K562 (cell line): ENCODE measurements at regions not wholly inside any gene's neighbourhood (a gene's known extent, or its start where the extent isn't known, plus 50 kb on each side); places are given as distances from the start of the nearest gene placed in this dataset.

Experiments used
- ATAC-seq: fragments of 200-7000 bp; cut with Tn5 transposase; 3 replicates; pipeline ENCODE4 v1.9.1; 2020; ENCODE audit warnings: moderate library complexity
- BruUV-seq: library from RNA; stranded (reverse); fragments of 400-500 nt; replicated peaks from 2 replicates; lab custom pipeline; 2021; lab: Mats Ljungman, UMichigan
- CTCF ChIA-PET: fragments of 300-600 bp; formaldehyde crosslinking; extraction: SDS; loops from one replicate; lab custom pipeline; 2021; ENCODE audit warnings: low intra/inter-chr PET ratio; lab: Yijun Ruan, JAX
- POLR2A ChIA-PET: fragments of 300-600, 350-650 bp; sonication (Branson Sonifier 250); formaldehyde crosslinking; extraction: SDS; loops from one replicate; lab custom pipeline; 2021; ENCODE audit warnings: antibody characterized with exemption, inconsistent platforms; lab: Yijun Ruan, JAX
- DNase-seq, 4 experiments: peaks; one replicate each; pipeline versions ENCODE4 v3.0.0 to v3.0.0-alpha.2; 2011 to 2018; ENCODE audit warnings: low spot score in 3 of 4, mixed read lengths in 3 of 4; ENCODE audit errors: extremely low read depth in 1 of 4
- FAIRE-seq: peaks from 2 replicates; lab custom pipeline; 2011; peaks lifted over from hg19 to GRCh38; lab: Jason Lieb, UNC
- H2AFZ ChIP-seq: 2 replicates; pipeline ENCODE4 v1.6.0; 2011; ENCODE audit warnings: low read depth, low read length, control low read depth, inconsistent platforms
- H3K27ac ChIP-seq: fragments of 200-600 bp; 3 replicates; pipeline ENCODE4 v1.8.0; 2011; ENCODE audit warnings: low read depth, mild to moderate bottlenecking, control low read depth, inconsistent platforms, low read length, moderate library complexity, mixed read lengths; ENCODE audit errors: extremely low read depth
- H3K27me3 ChIP-seq, 2 experiments: fragments of 300-600 bp in 1 of 2; 2 replicates in 1 of 2; 3 replicates in 1 of 2; pipeline versions ENCODE4 v1.6.0 to v1.8.0; 2011; ENCODE audit warnings: inconsistent platforms in 2 of 2, low read length in 2 of 2, mild to moderate bottlenecking in 1 of 2, mixed read lengths in 1 of 2, moderate library complexity in 1 of 2; ENCODE audit not compliant: control insufficient read depth in 2 of 2, insufficient read depth in 2 of 2
- H3K36me3 ChIP-seq: fragments of 300-600 bp; 3 replicates; pipeline ENCODE4 v1.8.0; 2011; ENCODE audit warnings: mild to moderate bottlenecking, low read length, inconsistent platforms; ENCODE audit not compliant: control insufficient read depth, insufficient read depth
- H3K4me1 ChIP-seq, 2 experiments: fragments of 200-600 bp in 1 of 2; replicated peaks in 1 of 2; 2 replicates in 1 of 2; 3 replicates in 1 of 2; pipeline versions ENCODE4 v1.5.1 to v1.8.0; 2011; ENCODE audit warnings: inconsistent platforms in 2 of 2, low read length in 2 of 2, mild to moderate bottlenecking in 1 of 2, mixed read lengths in 1 of 2, moderate library complexity in 1 of 2; ENCODE audit not compliant: control insufficient read depth in 2 of 2, insufficient read depth in 2 of 2
- H3K4me2 ChIP-seq: 2 replicates; pipeline ENCODE4 v1.6.1; 2011; ENCODE audit warnings: low read length, control low read depth, inconsistent platforms, mixed read lengths; ENCODE audit not compliant: insufficient read depth
- H3K4me3 ChIP-seq: fragments of 200-600 bp; sonication (generic), shearing (Covaris generic); 2 replicates; pipeline ENCODE4 v1.5.1; 2016; ENCODE audit warnings: control low read depth, inconsistent platforms
- H3K79me2 ChIP-seq: fragments of 200-600 bp; 3 replicates; pipeline ENCODE4 v1.8.0; 2011; ENCODE audit warnings: low read length, inconsistent platforms; ENCODE audit not compliant: control insufficient read depth, insufficient read depth
- H3K9ac ChIP-seq, 2 experiments: 2 replicates each; pipeline versions ENCODE4 v1.6.0 to v1.6.1; 2011; ENCODE audit warnings: low read depth in 2 of 2, low read length in 2 of 2, control low read depth in 1 of 2, inconsistent platforms in 1 of 2, mild to moderate bottlenecking in 1 of 2, mixed read lengths in 1 of 2; ENCODE audit not compliant: insufficient read depth in 1 of 2
- H3K9me1 ChIP-seq: one replicate; pipeline ENCODE4 v1.6.0; 2011; ENCODE audit warnings: inconsistent platforms, mild to moderate bottlenecking, low read length, moderate library complexity; ENCODE audit not compliant: control insufficient read depth, insufficient read depth
- H3K9me3 ChIP-seq: replicated peaks from 2 replicates; pipeline ENCODE4 v1.5.1; 2011; ENCODE audit warnings: low read depth, low read length, inconsistent platforms; ENCODE audit not compliant: control insufficient read depth, insufficient read depth
- H4K20me1 ChIP-seq: replicated peaks from 2 replicates; pipeline ENCODE4 v1.6.1; 2011; ENCODE audit warnings: low read length, inconsistent platforms, mixed read lengths; ENCODE audit not compliant: control insufficient read depth, insufficient read depth
- CAMTA2 ChIP-seq: fragments of 250-450 bp; sonication (Bioruptor Pico); conservative IDR thresholded peaks from 2 replicates; pipeline ENCODE4 v1.5.1; 2022
- CBX3 ChIP-seq, 2 experiments: IDR thresholded peaks; 1 replicate in 1 of 2; 2 replicates in 1 of 2; pipeline ENCODE4 v1.6.1; 2012; ENCODE audit warnings: inconsistent platforms in 2 of 2, low read length in 2 of 2, borderline replicate concordance in 1 of 2, control low read depth in 1 of 2
- DDX20 ChIP-seq: fragments of 450-650 bp; IDR thresholded peaks from 2 replicates; pipeline ENCODE4 v1.6.1; 2016; ENCODE audit warnings: missing genetic modification characterization, low read depth, mild to moderate bottlenecking, missing compliant biosample characterization, moderate library complexity
- IRF2 ChIP-seq: sonication (generic); formaldehyde crosslinking; IDR thresholded peaks from 2 replicates; pipeline ENCODE4 v1.8.1; 2022; ENCODE audit warnings: mild to moderate bottlenecking, missing genetic modification reagents
- JUNB ChIP-seq: fragments of 450-650 bp; formaldehyde crosslinking; conservative IDR thresholded peaks from 2 replicates; pipeline ENCODE4 v1.4.0; 2020; ENCODE audit warnings: mild to moderate bottlenecking
- KDM4B ChIP-seq, 2 experiments: fragments of 450-650 bp in 1 of 2; sonication (generic) in 1 of 2; IDR thresholded peaks; 2 replicates each; pipeline ENCODE4 v1.6.1; 2016 to 2017; ENCODE audit warnings: borderline replicate concordance in 2 of 2, antibody characterized with exemption in 1 of 2, low read depth in 1 of 2, mild to moderate bottlenecking in 1 of 2
- MYBL2 ChIP-seq, 2 experiments: fragments of 450-650 bp in 1 of 2; sonication (generic) in 1 of 2; formaldehyde crosslinking in 1 of 2; IDR thresholded peaks; 2 replicates each; pipeline versions ENCODE4 v1.6.1 to v1.8.1; 2017 to 2022; ENCODE audit warnings: borderline replicate concordance in 1 of 2, inconsistent platforms in 1 of 2, low read depth in 1 of 2, mild to moderate bottlenecking in 1 of 2, missing genetic modification reagents in 1 of 2, moderate library complexity in 1 of 2
- RFX1 ChIP-seq: fragments of 450-650 bp; IDR thresholded peaks from 2 replicates; pipeline ENCODE4 v1.6.1; 2016; ENCODE audit warnings: mild to moderate bottlenecking, moderate library complexity
- SMC3 ChIP-seq: conservative IDR thresholded peaks from 2 replicates; pipeline ENCODE4 v1.6.1; 2011; ENCODE audit warnings: low read depth, low read length, improper control_type of control experiment; ENCODE audit not compliant: insufficient read depth
- TCF3 ChIP-seq: sonication (generic); formaldehyde crosslinking; IDR thresholded peaks from 2 replicates; pipeline ENCODE4 v1.4.0; 2020; ENCODE audit warnings: mild to moderate bottlenecking, missing genetic modification reagents
- XRCC4 ChIP-seq: IDR thresholded peaks from one replicate; pipeline ENCODE4 v1.6.1; 2011; ENCODE audit not compliant: insufficient read depth, insufficient read length; ENCODE audit errors: extremely low read depth
- ZNF3 ChIP-seq: fragments of 250-450 bp; sonication (Bioruptor Pico); IDR thresholded peaks from 2 replicates; pipeline ENCODE4 v1.5.0; 2021; ENCODE audit warnings: mild to moderate bottlenecking, moderate library complexity
- ZNF347 ChIP-seq: fragments of 450-650 bp; formaldehyde crosslinking; IDR thresholded peaks from 2 replicates; pipeline ENCODE4 v1.4.0; 2020; ENCODE audit warnings: low read depth, mild to moderate bottlenecking, moderate library complexity
- ZNF354B ChIP-seq: fragments of 250-450 bp; sonication (Bioruptor Pico); IDR thresholded peaks from 2 replicates; pipeline ENCODE4 v1.4.0; 2020
- ZNF408 ChIP-seq: fragments of 250-450 bp; sonication (Bioruptor Pico); IDR thresholded peaks from 2 replicates; pipeline ENCODE4 v1.4.0; 2020; ENCODE audit warnings: low read depth, mild to moderate bottlenecking, moderate library complexity
- ZNF76 ChIP-seq: fragments of 250-450 bp; sonication (Bioruptor Pico); IDR thresholded peaks from 2 replicates; pipeline ENCODE4 v1.4.0; 2020; ENCODE audit warnings: mild to moderate bottlenecking, moderate library complexity, borderline replicate concordance
- ZNF766 ChIP-seq: fragments of 200-800 bp; sonication (Bioruptor generic); conservative IDR thresholded peaks from 2 replicates; pipeline ENCODE4 v1.6.1; 2016; ENCODE audit warnings: missing genetic modification characterization, missing compliant biosample characterization
- ZNF77 ChIP-seq: fragments of 250-450 bp; sonication (Bioruptor Pico); IDR thresholded peaks from 2 replicates; pipeline ENCODE4 v1.5.0; 2020
- WGBS: fragments of 100-300 bp; shearing (Covaris generic); methylation state at CpG from one replicate; pipeline ENCODE4 v1.1.6; 2016; ENCODE audit warnings: low coverage, mixed read lengths; ENCODE audit not compliant: insufficient coverage; ENCODE audit errors: missing lambda C conversion rate; 5-methylcytosine and 5-hydroxymethylcytosine counted together
- in situ Hi-C: fragments of 300-500 bp; cut with MboI; formaldehyde crosslinking; loops from 4 replicates; pipeline ENCODE4 v1.15.0; 2018; ENCODE audit warnings: inconsistent platforms, mixed read lengths
- intact Hi-C: fragments of 100-400 bp; cut with micrococcal nuclease; formaldehyde crosslinking; loops from 2 replicates; pipeline ENCODE4 v1.14.2; 2022

DNA sequence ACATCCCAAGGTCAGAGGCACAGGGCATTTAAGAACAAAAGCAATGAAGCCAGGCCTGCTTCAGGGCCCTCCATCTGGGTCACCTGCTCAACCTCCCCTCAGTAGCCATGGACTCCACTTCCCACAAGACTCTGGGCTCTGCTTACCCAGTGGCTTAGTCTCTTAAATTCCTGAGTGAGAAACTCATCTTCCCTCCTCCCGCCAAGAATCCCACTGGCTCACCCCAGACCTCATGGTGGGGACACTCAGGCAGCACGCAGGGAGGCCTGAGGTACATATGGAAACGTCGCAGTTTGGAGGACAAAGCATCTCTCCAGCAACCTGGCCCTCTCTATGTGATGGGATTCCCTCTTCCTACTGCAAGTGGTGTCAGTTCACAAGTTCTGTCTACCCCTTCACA, 326.7 kb upstream of the CDH5 start (continued):
- no peak for TF ChIP-seq JUNB (CRISPR knock-in tag)
- TF ChIP-seq SMC3 = no peak
- no peak for TF ChIP-seq ZNF76
- TF ChIP-seq RFX1 = no peak
- TF ChIP-seq ZNF3 (CRISPR knock-in tag) = no peak
- TF ChIP-seq ZNF408 (CRISPR knock-in tag) = no peak
- TF ChIP-seq IRF2 (CRISPR knock-in tag) = no peak
- no peak for TF ChIP-seq ZNF766 (CRISPR knock-in tag)
- no peak for TF ChIP-seq ZNF77 (CRISPR knock-in tag)

- no peak overlapping the region for H3K4me2 ChIP-seq
- ChIA-PET POLR2A (no interaction called here), CTCF (no interaction called here)
- H3K9me1 ChIP-seq = no peaks in the 10 kb centered on the region
- H3K36me3 ChIP-seq = no peaks in the 10 kb centered on the region
- H3K4me1 ChIP-seq = no peaks in the 10 kb centered on the region
- ATAC-seq = no peak
- no peak for DNase-seq
- no peak overlapping the region for H2AFZ ChIP-seq
- no TSS peak for BruUV-seq
- intact Hi-C loops (no loop called here), in situ Hi-C loops (no loop called here)
- H3K27me3 ChIP-seq = no peaks in the 10 kb centered on the region
- H3K27ac ChIP-seq = no peak overlapping the region
- WGBS = 1% methylated on average over 6 of the region's 6 CpGs
- H3K9me3 ChIP-seq = no peaks in the 10 kb centered on the region
- TF ChIP-seq ZNF354B (CRISPR knock-in tag) = no peak
- TF ChIP-seq TCF3 (CRISPR knock-in tag) = no peak
- no peak for TF ChIP-seq MYBL2 (IDR thresholded peaks at IDR 0.05; ENCODE audit: low read depth)
- no peak for TF ChIP-seq MYBL2 (CRISPR knock-in tag; IDR thresholded peaks at IDR 0.05; ENCODE audit: borderline replicate concordance)
- TF ChIP-seq CBX3 (IDR thresholded peaks at IDR 0.05; ENCODE audit: borderline replicate concordance in 1 of 2, low read length in 2 of 2) = no peak
- no peak for TF ChIP-seq KDM4B (IDR thresholded peaks at IDR 0.05; ENCODE audit: borderline replicate concordance in 2 of 2, low read depth in 1 of 2)
- no peak for TF ChIP-seq ZNF347
- TF ChIP-seq CAMTA2 = no peak
- no peak for TF ChIP-seq XRCC4
- no peak for TF ChIP-seq DDX20 (tag)
- no peak overlapping the region for H3K4me3 ChIP-seq
- no peaks in the 10 kb centered on the region for H4K20me1 ChIP-seq
- no peaks in the 10 kb centered on the region for H3K79me2 ChIP-seq
- H3K9ac ChIP-seq = no peak overlapping the region
- FAIRE-seq = no peak
Observed at GRCh38 chr16:66036793-66037715, 329.4 kb upstream of the CDH5 start.
